Fibroblast of villous mesenchyme (primary cell): ENCODE measurements at regions not wholly inside any gene's neighbourhood (a gene's known extent, or its start where the extent isn't known, plus 50 kb on each side); places are given as distances from the start of the nearest gene placed in this dataset.
"Not testable (repeated sequence)": the region's sequence is repeated elsewhere in the genome, so short reads cannot be mapped to it uniquely, and the experiment has no call there.

Source experiments
- DNase-seq: peaks from one replicate; pipeline ENCODE4 v3.0.0-alpha.2; 2010; ENCODE audit warnings: low read depth
- H3K4me3 ChIP-seq: 2 replicates; pipeline ENCODE4 v1.5.1; 2011; ENCODE audit warnings: low read depth, mild to moderate bottlenecking, low read length
- TF ChIP-seq, protein P1 (sequence below): IDR thresholded peaks from 2 replicates; pipeline ENCODE4 v1.5.1; 2012; ENCODE audit warnings: low read depth, mild to moderate bottlenecking, low read length; ENCODE audit not compliant: insufficient read depth

DNA sequence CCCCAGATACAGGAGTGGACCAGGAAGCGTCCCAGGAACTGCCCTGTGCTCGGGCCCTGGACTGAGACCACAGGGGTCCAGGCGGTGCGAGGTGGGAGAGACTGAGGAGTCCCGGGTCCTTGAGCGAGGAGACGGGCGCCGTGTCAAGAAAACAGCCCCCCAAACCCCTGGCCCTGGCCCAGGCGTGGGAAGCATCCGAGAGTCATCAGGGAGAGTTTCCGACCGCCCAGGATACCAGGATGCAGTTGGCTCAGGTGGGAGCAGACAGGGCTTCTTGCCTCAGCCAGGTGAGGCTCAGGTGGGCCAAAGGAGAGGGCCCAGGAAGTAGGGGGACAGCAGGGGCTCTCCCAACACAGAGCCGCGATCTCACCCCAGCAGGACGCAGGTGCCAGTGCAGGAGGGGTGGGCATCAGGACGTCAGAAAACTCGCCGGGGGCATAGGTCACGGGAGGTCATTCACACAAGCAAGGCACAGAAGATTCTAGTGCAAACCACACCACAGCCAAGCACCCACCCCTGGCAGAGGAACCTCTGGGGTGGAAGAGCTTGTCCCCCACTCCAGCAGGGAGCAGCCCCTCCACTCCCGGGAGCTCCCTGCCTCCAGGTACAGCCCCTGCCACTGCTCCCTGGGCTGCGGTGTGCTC, 102.5 kb upstream of the EIF5 start:
- H3K4me3 ChIP-seq: no peak overlapping the region
- no peak for DNase-seq
- TF ChIP-seq, protein P1, sequence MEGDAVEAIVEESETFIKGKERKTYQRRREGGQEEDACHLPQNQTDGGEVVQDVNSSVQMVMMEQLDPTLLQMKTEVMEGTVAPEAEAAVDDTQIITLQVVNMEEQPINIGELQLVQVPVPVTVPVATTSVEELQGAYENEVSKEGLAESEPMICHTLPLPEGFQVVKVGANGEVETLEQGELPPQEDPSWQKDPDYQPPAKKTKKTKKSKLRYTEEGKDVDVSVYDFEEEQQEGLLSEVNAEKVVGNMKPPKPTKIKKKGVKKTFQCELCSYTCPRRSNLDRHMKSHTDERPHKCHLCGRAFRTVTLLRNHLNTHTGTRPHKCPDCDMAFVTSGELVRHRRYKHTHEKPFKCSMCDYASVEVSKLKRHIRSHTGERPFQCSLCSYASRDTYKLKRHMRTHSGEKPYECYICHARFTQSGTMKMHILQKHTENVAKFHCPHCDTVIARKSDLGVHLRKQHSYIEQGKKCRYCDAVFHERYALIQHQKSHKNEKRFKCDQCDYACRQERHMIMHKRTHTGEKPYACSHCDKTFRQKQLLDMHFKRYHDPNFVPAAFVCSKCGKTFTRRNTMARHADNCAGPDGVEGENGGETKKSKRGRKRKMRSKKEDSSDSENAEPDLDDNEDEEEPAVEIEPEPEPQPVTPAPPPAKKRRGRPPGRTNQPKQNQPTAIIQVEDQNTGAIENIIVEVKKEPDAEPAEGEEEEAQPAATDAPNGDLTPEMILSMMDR: no peak

DNA sequence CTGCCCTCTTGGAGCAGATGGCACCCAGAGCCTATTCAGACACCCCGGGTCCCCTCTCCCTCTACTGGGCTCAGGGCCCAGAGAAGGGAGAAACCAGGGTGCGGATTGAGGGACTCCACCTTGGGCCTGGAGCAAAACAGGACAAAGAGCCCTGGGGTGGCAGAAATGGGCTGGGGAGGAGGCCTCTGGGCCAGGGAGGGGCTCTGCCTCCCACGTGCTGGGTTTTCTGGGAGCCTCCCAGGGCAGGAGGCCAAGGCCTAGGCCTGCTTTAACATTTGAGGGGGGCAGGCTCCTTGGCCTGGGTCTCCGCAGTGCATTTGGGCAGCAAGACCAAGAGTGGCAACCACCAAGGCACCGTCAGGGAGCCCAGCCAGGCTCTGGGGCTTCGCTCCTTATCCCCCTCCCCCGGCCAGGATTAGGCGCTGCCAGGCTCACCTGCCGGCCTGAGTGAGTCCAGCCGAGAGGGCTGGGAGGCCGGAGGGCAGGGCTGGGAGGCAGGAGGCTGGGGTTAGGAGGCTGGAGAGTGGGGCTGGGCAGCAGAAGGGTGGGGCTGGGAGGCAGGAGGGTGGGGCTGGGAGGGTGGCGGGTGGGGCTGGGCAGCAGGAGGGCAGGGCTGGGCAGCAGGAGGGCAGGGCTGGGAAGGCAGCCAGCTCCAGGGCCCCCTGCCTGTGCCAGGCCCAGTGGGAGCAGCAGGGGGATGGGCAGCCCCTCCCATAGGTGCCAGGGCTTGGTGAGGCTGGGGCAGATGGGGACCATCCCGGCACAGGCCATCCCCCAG, 101.8 kb upstream of the EIF5 start:
- TF ChIP-seq, protein P1: no peak
- no peak for DNase-seq
- H3K4me3 ChIP-seq: no peak overlapping the region

DNA sequence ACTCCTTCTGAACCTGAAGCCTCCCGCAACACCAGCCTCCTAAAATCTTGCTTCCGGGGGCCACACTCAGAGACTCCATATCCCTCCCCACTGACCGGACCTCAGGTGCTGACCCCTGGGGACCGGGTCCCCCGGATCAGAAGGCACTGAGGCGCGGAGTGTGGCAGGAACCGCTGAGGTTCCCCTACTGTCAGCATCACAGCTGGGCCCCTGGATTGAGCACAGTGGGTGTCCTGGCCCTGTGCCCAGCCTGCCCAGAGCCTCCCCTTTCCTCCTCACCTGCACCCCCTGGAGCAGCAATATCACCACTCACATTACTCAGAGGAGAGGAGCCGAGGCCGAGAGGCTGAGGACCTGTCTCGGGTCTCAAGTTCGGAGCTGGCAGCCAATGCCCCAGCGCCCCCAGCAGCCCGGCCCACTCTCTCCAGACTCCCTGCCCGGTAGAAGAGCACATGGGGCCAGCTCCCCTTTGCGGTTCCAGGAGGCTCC, 101.2 kb upstream of the EIF5 start:
- TF ChIP-seq, protein P1: no peak
- no peak for DNase-seq
- no peak overlapping the region for H3K4me3 ChIP-seq

DNA sequence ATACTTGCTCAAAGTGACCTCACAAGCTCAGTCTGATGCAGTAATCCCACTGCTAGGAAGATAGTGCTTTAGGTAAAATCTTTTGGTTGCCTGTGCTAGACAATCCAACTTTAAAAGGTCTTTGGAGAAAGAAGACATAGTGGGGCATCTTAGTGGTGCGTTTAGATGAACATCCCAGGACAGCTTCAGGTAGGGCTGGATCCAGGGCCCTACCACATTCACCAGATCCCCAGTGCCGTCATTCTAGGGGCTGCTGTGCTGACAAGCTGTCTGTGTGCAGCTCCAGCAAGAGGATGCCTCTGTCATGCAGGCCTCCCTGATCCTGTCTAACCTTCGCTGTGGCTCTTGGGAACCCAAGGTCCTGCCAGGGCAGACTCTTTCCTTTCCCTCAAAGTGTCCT, 100.7 kb upstream of the EIF5 start:
- DNase-seq: no peak
- no peak overlapping the region for H3K4me3 ChIP-seq
- TF ChIP-seq, protein P1: no peak

DNA sequence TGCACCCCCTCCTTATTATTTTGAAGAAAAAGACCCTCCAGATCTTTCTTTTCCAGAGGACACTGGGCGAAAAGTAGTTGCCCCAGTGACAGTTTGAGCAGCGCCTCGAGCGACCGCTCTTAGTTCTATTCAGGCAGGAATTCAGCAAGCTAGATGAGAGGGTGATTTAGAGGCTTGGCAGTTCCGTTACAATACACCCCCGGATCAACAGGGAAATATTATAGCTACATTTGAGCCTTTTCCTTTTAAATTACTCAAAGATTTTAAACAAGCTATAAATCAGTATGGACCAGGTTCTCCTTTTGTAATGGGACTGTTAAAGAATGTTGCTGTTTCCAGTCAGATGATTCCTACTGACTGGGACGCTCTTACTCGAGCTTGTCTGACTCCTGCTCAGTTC, 99.2 kb upstream of the EIF5 start:
- H3K4me3 ChIP-seq: not testable (repeated sequence)
- DNase-seq: peak; percentile 53

DNA sequence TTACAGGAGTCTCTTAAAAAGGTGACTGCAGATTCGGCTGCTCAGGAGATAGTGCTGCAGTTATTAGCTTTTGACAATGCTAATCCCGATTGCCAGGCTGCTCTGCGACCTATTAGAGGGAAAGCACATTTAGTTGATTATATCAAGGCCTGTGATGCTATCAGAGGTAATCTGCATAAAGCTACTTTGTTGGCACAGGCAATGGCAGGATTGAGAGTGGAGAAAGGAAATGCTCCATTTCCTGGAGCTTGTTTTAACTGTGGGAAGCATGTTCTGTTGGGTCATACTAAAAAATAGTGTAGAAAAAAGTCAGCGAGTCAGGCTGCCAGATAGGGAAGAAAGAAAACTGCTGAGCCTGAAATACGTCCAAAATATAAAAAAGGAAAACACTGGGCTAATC, 98.5 kb upstream of the EIF5 start:
- not testable (repeated sequence) for H3K4me3 ChIP-seq, DNase-seq

DNA sequence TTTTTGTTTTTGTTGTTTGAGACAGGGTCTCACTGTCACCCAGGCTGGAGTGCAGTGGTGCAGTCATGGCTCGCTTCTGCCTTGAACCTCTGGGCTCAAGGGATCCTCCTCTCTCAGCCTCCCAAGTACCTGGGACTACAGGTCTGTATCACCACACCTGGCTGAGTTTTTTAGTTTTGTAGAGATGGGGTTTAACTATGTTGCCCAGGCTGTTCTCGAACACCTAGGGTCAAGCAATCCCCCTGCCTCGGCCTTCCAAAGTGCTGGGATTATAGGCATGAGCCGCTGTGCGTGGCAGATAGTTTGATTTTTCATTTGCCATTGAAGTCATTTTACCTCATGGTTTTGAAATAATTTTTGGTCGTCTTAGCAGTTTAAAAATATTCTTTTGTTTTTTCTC, 94.3 kb upstream of the EIF5 start:
- no peak overlapping the region for H3K4me3 ChIP-seq
- TF ChIP-seq, protein P1: no peak
- no peak for DNase-seq

DNA sequence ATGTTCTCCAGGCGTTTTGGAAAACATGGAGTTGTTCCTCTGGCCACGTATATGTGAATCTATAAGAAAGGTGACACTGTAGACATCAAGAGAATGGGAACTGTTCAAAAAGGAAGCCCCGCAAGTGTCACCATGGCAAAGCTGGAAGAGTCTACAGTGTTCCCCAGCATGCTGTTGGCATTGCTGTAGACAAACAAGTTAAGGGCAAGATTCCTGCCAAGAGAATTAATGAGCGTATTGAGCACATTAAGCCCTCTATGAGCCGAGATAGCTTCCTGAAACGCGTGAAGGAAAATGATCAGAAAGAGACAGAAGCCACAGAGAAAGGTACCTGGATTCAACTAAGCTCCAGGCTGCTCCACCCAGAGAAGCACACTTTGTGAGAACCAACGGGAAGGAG, 92.5 kb upstream of the EIF5 start:
- no peak for DNase-seq
- TF ChIP-seq, protein P1: no peak
- H3K4me3 ChIP-seq: no peak overlapping the region
